NB4 (cell line): ENCODE measurements at regions not wholly inside any gene's neighbourhood (a gene's known extent, or its start where the extent isn't known, plus 50 kb on each side); places are given as distances from the start of the nearest gene placed in this dataset.

Experiments used
- MYC ChIP-seq: IDR thresholded peaks from 2 replicates; pipeline ENCODE4 v1.6.1; 2011; ENCODE audit warnings: low read depth, low read length
- POLR2A ChIP-seq: IDR thresholded peaks from 2 replicates; pipeline ENCODE4 v1.6.1; 2011; ENCODE audit warnings: mild to moderate bottlenecking; ENCODE audit not compliant: insufficient read length; ENCODE audit errors: extremely low read depth
- TF ChIP-seq, protein P1 (sequence below): IDR thresholded peaks from one replicate; pipeline ENCODE4 v1.5.1; 2012; ENCODE audit warnings: low read depth, low read length

DNA sequence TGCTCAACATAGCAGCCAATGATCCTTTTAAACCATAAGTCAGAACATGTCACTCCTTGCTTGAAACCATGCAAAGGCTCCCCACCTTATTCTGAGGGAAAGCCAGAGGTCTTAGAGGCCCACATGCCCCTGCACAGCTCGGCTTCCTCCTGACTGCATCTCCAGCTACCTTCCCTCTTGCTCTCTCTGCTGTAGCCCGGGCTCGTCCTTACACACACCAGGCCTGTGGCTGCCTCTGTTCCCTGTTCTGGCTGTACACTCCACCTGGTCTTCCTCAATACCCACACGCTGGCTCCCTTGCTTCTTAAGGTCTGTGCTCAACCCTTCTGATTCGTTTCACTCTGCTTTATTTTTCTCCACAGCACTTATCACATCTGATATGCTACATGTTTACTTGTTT lies 116.2 kb downstream of the TNFAIP3 start:
- TF ChIP-seq, protein P1, sequence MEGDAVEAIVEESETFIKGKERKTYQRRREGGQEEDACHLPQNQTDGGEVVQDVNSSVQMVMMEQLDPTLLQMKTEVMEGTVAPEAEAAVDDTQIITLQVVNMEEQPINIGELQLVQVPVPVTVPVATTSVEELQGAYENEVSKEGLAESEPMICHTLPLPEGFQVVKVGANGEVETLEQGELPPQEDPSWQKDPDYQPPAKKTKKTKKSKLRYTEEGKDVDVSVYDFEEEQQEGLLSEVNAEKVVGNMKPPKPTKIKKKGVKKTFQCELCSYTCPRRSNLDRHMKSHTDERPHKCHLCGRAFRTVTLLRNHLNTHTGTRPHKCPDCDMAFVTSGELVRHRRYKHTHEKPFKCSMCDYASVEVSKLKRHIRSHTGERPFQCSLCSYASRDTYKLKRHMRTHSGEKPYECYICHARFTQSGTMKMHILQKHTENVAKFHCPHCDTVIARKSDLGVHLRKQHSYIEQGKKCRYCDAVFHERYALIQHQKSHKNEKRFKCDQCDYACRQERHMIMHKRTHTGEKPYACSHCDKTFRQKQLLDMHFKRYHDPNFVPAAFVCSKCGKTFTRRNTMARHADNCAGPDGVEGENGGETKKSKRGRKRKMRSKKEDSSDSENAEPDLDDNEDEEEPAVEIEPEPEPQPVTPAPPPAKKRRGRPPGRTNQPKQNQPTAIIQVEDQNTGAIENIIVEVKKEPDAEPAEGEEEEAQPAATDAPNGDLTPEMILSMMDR, result no peak
- no peak for TF ChIP-seq POLR2A
- TF ChIP-seq MYC, result no peak
